Sigmoid colon (tissue), 4 donors: ENCODE measurements at regions not wholly inside any gene's neighbourhood (a gene's known extent, or its start where the extent isn't known, plus 50 kb on each side); places are given as distances from the start of the nearest gene placed in this dataset.

ENCODE experiments used
- CTCF ChIP-seq, 4 experiments: fragments of 450-650 bp in 3 of 4; fragments of 200-600 bp in 1 of 4; IDR thresholded peaks; one replicate each; pipeline ENCODE4 v1.5.1; 2016 to 2019; ENCODE audit warnings: antibody characterized with exemption in 4 of 4, mild to moderate bottlenecking in 3 of 4, moderate library complexity in 2 of 4
- EP300 ChIP-seq, 4 donors: sonication (generic); formaldehyde crosslinking; IDR thresholded peaks; one replicate each; pipeline ENCODE4 v1.6.1; 2017; ENCODE audit warnings: antibody characterized with exemption in 4 of 4
- POLR2AphosphoS5 ChIP-seq, 4 donors: sonication (generic); formaldehyde crosslinking; IDR thresholded peaks; one replicate each; pipeline ENCODE4 v1.6.1; 2017; ENCODE audit warnings: antibody characterized with exemption in 4 of 4

- TF ChIP-seq POLR2AphosphoS5 (IDR thresholded peaks at IDR 0.05) (peak in 1 of 4 donors; percentile 16), CTCF (IDR thresholded peaks at IDR 0.05) (no peak), EP300 (IDR thresholded peaks at IDR 0.05) (no peak)
These were observed 64.3 kb downstream of the FANCF start for GRCh38 chr11:22561283-22561682.
